Parathyroid adenoma (tissue), 2 donors: ENCODE measurements at regions not wholly inside any gene's neighbourhood (a gene's known extent, or its start where the extent isn't known, plus 50 kb on each side); places are given as distances from the start of the nearest gene placed in this dataset.
"Not testable (repeated sequence)": the region's sequence is repeated elsewhere in the genome, so short reads cannot be mapped to it uniquely, and the experiment has no call there.

ENCODE experiments used
- H2AFZ ChIP-seq: fragments of 300-600 bp; sonication (generic); one replicate; pipeline ENCODE4 v1.7.0; 2017; ENCODE audit warnings: antibody characterized with exemption, mild to moderate bottlenecking
- H3K27ac ChIP-seq: fragments of 300-600 bp; sonication (generic); one replicate; pipeline ENCODE4 v1.7.0; 2017
- H3K27me3 ChIP-seq: fragments of 300-600 bp; sonication (generic); one replicate; pipeline ENCODE4 v1.7.0; 2017; ENCODE audit warnings: low read length; ENCODE audit not compliant: control insufficient read depth, insufficient read depth
- H3K36me3 ChIP-seq: fragments of 300-600 bp; sonication (generic); one replicate; pipeline ENCODE4 v1.7.0; 2017; ENCODE audit warnings: low read length; ENCODE audit not compliant: control insufficient read depth, insufficient read depth
- H3K4me1 ChIP-seq: fragments of 300-600 bp; sonication (generic); one replicate; pipeline ENCODE4 v1.7.0; 2017; ENCODE audit warnings: control low read depth
- H3K4me2 ChIP-seq: fragments of 300-600 bp; sonication (generic); one replicate; pipeline ENCODE4 v1.7.0; 2017; ENCODE audit warnings: low read length
- H3K4me3 ChIP-seq: fragments of 300-600 bp; sonication (generic); one replicate; pipeline ENCODE4 v1.7.0; 2017; ENCODE audit warnings: low read depth, low read length
- H3K79me2 ChIP-seq: fragments of 300-600 bp; sonication (generic); one replicate; pipeline ENCODE4 v1.7.0; 2017; ENCODE audit warnings: control low read depth
- H3K9ac ChIP-seq: fragments of 300-600 bp; sonication (generic); one replicate; pipeline ENCODE4 v1.7.0; 2017; ENCODE audit warnings: mild to moderate bottlenecking
- H3K9me3 ChIP-seq: fragments of 300-600 bp; sonication (generic); one replicate; pipeline ENCODE4 v1.7.0; 2017; ENCODE audit warnings: low read length; ENCODE audit not compliant: control insufficient read depth
- TF ChIP-seq, protein P1 (sequence below): fragments of 300-600 bp; sonication (generic); IDR thresholded peaks from one replicate; pipeline ENCODE4 v1.7.0; 2017; ENCODE audit warnings: antibody characterized with exemption, mild to moderate bottlenecking
- donor health status: primary hyperparathyroidism.

- H2AFZ ChIP-seq = no peak overlapping the region
- TF ChIP-seq, protein P1, sequence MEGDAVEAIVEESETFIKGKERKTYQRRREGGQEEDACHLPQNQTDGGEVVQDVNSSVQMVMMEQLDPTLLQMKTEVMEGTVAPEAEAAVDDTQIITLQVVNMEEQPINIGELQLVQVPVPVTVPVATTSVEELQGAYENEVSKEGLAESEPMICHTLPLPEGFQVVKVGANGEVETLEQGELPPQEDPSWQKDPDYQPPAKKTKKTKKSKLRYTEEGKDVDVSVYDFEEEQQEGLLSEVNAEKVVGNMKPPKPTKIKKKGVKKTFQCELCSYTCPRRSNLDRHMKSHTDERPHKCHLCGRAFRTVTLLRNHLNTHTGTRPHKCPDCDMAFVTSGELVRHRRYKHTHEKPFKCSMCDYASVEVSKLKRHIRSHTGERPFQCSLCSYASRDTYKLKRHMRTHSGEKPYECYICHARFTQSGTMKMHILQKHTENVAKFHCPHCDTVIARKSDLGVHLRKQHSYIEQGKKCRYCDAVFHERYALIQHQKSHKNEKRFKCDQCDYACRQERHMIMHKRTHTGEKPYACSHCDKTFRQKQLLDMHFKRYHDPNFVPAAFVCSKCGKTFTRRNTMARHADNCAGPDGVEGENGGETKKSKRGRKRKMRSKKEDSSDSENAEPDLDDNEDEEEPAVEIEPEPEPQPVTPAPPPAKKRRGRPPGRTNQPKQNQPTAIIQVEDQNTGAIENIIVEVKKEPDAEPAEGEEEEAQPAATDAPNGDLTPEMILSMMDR = no peak
- no peak overlapping the region for H3K27ac ChIP-seq
- no peaks in the 10 kb centered on the region for H3K79me2 ChIP-seq
- no peak overlapping the region for H3K4me2 ChIP-seq
- no peak overlapping the region for H3K9ac ChIP-seq
- no peaks in the 10 kb centered on the region for H3K27me3 ChIP-seq
- H3K4me3 ChIP-seq = no peak overlapping the region
- no peaks in the 10 kb centered on the region for H3K9me3 ChIP-seq
- peaks cover 5% of the 10 kb centered on the region for H3K4me1 ChIP-seq
- no peaks in the 10 kb centered on the region for H3K36me3 ChIP-seq
These were observed 184.9 kb upstream of the TAS2R1 start for GRCh38 chr5:9815051-9815450.

DNA sequence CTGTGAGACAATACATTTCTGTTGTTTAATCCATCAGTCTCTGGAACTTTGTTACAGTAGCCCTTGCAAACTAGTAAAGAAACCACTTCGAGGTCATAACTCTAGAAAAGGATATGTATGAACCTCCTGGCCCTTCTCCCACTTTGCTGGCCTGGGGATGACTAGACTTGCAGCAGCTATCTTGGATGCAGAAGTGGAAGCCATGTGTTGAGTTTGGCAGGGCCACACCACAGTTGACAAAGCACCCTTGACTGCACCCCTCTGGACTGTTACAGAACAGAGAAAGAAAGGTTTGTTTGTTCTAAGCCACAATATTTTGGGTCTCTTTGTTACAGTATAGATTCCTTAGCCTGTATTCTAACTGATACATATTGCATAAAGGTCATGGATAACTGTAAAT is 183.2 kb upstream of the TAS2R1 start:
- no peak overlapping the region for H3K9ac ChIP-seq
- no peak overlapping the region for H2AFZ ChIP-seq
- H3K27ac ChIP-seq = no peak overlapping the region
- H3K79me2 ChIP-seq = no peaks in the 10 kb centered on the region
- H3K4me2 ChIP-seq = no peak overlapping the region
- no peaks in the 10 kb centered on the region for H3K27me3 ChIP-seq
- H3K36me3 ChIP-seq = no peaks in the 10 kb centered on the region
- TF ChIP-seq, protein P1 = no peak
- no peaks in the 10 kb centered on the region for H3K9me3 ChIP-seq
- H3K4me1 ChIP-seq = no peaks in the 10 kb centered on the region
- H3K4me3 ChIP-seq = no peak overlapping the region

DNA sequence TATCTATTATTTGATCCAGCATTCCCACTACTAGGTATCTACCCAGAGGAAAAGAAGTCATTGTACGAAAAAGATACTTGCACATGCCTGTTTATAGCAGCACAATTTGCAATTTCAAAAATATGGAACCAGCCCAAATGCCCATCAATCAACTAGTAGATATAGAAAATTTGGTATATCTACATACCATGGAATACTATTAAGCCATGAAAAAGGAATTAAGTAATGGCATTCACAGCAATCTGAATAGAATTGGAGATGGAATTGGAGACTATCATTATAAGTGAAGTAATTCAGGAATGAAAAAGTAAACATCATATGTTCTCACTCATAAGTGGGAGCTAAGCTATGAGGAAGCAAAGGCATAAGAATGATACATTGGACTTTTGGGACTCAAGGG is 177.2 kb upstream of the TAS2R1 start:
- H3K27ac ChIP-seq, H3K27me3 ChIP-seq, H2AFZ ChIP-seq, H3K4me3 ChIP-seq, H3K9ac ChIP-seq, H3K4me1 ChIP-seq, H3K36me3 ChIP-seq, H3K9me3 ChIP-seq, H3K79me2 ChIP-seq, H3K4me2 ChIP-seq: not testable (repeated sequence)

DNA sequence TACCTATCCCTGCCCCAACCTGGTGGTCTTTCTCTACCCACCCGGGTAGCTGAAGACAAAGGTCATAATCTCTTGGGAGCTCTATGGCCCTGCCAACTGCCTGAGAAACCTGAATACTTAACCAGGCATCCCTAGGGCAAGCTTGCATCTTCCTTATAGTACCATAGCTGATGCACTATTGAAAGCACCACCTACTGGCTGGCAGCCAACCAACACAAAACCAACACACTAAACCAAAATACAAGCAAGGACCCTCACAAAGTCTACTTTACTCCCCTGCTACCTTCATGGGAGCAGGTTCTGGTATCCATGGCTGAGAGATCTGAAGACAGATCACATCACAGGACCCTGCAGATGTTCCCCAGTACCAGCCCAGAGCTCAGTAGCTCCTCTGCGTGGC is 171.8 kb upstream of the TAS2R1 start:
- Histone ChIP-seq H3K4me3 (no peak overlapping the region), H3K4me1 (no peaks in the 10 kb centered on the region), H3K4me2 (no peak overlapping the region), H3K27me3 (no peaks in the 10 kb centered on the region), H3K9ac (no peak overlapping the region), H3K9me3 (no peaks in the 10 kb centered on the region), H3K36me3 (no peaks in the 10 kb centered on the region), H2AFZ (no peak overlapping the region), H3K27ac (no peak overlapping the region), H3K79me2 (no peaks in the 10 kb centered on the region)
- TF ChIP-seq, protein P1 = no peak

- Histone ChIP-seq H3K36me3 (no peaks in the 10 kb centered on the region), H3K9me3 (no peaks in the 10 kb centered on the region), H3K4me2 (no peak overlapping the region), H3K4me3 (no peak overlapping the region), H3K9ac (no peak overlapping the region), H3K79me2 (no peaks in the 10 kb centered on the region), H2AFZ (no peak overlapping the region), H3K27ac (no peak overlapping the region), H3K4me1 (no peaks in the 10 kb centered on the region), H3K27me3 (no peaks in the 10 kb centered on the region)
- TF ChIP-seq, protein P1 = no peak
These were observed 169.5 kb upstream of the TAS2R1 start for GRCh38 chr5:9799606-9800005.
